ENCODE measurements at regions not wholly inside any gene's neighbourhood (a gene's known extent, or its start where the extent isn't known, plus 50 kb on each side); places are given as distances from the start of the nearest gene placed in this dataset.

DNA sequence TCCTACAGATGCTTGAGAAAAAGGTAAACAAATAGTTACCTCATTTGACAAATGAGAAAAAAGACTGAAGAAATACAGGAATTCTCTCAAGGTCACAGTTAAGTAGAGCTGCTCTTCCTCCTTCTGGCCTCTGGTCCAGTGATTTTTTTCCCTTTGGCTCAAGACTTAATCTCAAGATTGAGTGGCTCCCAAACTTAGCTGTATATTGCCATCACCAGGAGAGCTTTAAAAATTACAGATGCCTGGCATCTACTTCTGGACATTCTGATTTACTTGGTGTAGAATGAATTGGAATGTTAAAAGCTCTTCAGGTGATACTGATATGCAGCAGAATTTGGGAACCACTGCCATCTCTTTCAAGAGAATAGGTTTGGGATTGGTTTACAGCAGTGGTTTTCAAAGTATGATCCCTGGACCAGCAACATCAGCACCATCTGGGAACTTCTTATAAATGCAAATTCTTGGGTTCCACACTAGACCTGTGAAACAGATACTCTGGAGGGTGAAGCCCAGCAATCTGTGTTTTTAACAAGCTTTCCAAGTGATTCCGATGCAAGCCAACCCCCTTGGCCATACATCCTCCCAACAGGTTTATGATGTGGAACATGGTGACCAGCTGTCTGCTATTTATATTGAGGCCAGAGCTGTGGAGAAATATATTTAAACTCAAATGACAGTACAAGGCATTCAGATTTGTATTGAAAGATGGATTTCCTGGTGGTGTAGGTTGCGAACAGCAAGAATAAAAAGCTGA lies 333.0 kb upstream of the RARB start:
- no peak for DNase-seq (ENCODE audit: low read depth in 2 of 2)

DNA sequence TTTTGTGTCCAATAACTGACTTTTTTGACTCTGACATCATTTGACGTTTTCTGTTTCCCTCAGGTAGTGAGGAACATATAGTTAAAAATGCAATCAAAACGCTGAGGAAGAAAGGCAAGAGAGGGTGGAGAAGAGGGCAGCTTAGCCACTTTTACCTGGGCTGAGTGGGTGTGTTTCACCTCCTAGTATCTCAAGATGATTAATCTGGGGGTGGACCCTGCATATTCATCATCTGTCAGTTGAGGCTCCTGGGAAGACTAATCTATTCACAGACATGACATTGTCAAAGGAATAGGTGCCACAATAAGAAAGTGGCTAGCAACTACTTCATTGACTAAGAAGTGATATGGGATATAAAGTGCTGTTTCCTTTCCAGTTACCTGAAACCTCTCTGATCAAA lies 331.5 kb upstream of the RARB start:
- DNase-seq (ENCODE audit: low read depth in 2 of 2) = no peak

DNA sequence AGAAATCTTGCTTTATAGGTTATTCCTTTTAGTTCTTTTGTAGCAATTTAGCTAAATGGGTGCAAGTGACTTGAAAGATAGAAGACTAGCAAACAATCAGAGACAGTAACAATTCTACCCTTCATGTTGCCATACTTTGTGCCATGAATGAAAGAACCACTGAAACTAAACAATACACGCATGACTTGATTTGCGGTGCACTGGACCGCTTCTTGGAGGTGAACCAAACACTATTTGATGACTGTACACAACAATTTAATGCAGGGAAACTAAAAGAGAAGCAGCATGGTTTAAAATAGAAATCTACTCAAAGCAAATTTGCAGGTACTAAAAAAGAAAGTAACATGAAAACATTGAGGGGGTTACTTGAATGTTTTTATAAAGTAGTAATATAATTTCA lies 331.0 kb upstream of the RARB start:
- DNase-seq (ENCODE audit: low read depth in 2 of 2) = no peak

DNA sequence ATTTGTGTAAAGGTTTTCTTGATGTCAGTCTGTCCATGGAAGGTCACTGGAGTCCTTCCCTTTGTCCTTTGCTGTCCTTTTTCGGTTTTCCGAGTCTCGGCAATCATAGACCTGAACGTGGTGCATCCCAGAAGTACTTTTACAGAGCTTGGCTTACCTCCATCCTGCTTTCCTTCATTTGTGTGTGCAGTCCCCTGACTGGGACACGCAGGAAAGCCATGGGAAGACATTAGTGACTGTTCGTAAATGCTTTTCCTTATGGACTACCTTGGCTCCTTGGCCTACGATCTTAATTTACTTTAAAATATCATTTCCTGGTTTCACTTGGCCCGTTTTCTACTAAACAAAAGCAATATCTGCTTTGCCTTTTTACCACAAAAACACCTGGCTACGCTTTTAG lies 328.4 kb upstream of the RARB start:
- DNase-seq (ENCODE audit: low read depth in 2 of 2) = no peak

DNA sequence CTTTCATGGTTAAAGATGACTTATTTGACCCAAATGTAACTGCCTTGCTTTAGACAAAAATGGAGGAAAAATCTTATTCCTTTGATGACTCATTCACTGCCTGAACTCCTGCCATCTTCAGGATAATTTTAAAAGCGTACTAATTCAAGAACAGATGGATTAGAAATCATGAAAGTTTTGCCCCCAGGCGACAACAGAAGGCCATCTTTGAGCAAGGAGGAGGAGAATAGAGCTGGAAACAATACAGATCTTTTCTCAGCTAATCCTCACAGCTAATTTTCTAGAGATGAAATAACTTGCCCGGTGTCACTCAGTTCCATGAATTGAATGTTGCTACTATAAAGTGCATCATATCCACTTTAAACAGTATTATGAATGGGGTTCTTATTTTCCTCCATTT lies 324.7 kb upstream of the RARB start:
- no peak for DNase-seq (ENCODE audit: low read depth in 2 of 2)

DNA sequence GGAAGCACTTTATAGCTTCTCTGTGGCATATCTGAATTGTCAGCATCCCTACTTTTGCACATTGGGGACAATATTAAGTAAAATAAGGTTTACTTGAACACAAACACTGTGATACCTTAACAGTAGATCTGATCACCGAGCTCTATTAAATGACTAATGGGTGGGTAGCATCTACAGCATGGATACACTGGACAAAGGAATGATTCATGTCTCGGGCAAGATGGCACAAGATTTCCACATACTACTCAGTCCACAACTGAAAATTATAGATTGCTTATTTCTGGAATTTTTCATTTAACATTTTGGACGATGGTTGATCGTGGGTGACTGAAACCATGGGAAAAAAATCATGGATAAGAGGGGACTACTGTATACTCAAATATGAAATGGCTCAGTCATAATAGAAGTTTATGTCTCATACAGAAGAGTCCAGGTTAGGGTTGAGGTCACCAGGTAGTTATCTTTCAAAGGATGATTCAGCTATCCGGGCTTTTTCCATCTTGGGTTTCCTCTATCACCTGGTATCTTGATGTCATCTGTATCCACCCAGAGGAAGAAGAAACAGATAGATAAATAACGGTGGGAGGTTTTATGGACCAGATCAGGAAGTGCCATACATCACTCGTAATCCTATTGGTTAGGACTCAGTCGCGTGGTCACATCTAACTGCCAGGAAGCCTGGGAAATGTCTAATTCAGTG lies 320.0 kb upstream of the RARB start:
- DNase-seq (ENCODE audit: low read depth in 2 of 2) = no peak

DNA sequence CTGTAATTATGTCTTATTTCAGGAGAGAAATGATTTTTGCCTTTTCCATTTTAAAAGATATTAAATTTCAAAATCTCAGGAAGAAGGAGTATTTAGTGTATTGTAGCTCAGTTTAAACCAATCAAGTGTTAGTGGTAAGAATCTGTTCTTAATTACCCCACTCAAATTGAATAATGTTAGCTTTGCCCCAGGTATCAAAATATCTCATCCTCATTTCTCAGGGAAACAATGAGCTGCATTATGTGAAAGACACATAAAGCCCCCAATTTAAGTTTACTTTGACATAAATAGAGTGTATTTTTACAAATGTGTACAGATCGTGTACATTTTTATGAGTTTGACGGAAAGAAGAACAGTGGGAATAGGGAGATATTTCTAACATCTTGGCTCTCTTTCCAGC lies 317.4 kb upstream of the RARB start:
- DNase-seq (ENCODE audit: low read depth in 2 of 2) = no peak

DNA sequence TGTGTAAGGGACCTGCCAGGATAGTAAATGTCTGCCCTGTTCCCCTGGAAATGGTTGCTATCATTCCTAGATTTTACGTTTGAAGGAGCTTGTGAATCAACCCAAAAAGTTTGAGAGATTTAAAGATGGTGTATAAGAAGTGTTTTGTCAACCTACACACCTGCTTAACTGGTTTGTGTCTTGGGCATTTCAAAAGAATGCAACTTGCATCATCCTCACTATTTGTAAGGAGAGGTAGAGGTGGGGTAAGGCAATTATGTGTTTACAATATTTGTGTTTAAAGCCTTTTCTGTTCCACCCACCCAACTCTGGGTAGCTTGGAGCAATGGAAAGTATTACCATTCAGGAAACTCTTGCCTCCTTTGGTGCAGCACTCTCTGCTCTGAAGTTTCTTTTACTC lies 314.2 kb upstream of the RARB start:
- DNase-seq (ENCODE audit: low read depth in 2 of 2) = no peak

DNA sequence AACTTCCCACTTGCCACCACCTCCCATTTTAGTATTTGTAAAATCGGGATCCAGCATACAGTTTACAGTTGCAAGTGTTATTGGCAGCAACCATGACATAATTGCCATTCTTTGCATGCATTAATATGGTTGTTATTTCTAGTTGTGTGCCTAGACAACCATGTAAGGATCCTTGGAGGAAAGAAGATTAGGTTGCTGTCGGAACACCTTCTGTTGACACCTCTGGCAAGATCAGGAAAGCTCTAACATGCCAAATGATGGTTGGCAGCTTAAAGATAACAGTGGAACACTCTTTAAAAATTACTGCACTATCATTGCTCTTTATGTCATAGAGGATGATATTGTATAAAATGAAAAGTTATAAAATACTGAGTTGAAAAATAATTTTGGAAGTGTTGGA lies 313.5 kb upstream of the RARB start:
- DNase-seq (ENCODE audit: low read depth in 2 of 2) = no peak

DNA sequence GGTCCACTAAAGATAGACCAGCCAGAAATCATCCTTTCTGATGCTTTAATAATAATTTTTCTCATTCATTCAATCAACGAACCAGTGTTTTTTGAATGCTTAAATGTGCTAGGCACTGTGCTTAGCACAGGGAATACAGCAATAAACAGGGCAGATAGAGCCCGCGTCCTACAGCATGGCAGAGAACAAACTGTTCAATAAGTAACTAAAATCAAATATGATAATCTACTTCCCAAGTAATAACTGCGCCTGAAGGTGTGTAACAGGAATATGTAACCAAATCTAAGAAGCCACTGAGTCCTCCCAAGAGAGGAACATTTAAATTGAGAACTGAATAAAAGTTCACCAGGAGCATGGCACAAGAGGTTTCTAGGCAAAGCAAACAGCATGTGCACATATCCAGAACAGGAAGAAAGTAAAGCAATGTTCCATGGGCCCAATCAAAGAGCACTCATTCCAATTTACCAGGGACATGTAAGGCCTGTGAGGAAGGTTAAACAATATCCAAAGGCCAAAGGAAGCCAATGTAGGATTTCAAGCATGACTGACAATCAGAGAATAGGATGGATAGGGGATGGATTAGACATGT lies 311.0 kb upstream of the RARB start:
- no peak for DNase-seq (ENCODE audit: low read depth in 2 of 2)

DNA sequence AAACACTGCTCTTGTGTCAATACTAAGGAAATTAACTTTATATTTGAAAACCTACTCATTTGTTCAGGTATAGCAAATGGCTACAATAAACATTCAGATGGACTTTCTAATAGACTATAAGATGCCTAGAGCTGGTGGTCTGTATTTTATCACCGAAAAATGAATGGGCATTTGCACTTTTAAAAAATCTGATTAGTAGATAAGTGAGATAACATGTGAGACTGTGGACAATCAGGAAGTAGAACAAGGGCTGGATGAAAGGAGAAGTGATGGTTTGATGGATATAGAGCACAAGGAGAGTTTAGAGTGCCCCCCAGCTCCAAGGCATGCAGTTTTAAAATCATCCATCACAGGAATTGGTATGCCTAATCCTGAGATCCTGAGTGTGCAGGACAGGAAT lies 308.4 kb upstream of the RARB start:
- no peak for DNase-seq (ENCODE audit: low read depth in 2 of 2)

DNA sequence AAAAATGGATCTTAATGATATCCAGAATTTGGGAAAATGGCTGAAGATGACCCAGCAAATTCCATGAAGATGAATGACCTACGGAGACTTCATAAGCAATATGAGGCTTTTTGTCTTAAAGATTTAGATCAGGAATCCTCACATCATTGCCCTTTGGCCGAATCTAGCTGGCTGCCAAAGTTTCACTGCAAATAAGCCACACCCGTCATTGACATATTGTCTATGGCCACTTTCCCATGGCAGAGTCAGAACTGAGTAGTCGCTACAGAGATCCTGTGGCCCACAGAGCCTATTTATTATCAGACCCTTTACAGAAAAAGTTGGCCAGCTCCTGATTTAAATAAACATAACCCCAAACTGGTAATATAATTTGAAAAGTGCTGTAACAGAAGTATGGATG lies 307.4 kb upstream of the RARB start:
- no peak for DNase-seq (ENCODE audit: low read depth in 2 of 2)

DNA sequence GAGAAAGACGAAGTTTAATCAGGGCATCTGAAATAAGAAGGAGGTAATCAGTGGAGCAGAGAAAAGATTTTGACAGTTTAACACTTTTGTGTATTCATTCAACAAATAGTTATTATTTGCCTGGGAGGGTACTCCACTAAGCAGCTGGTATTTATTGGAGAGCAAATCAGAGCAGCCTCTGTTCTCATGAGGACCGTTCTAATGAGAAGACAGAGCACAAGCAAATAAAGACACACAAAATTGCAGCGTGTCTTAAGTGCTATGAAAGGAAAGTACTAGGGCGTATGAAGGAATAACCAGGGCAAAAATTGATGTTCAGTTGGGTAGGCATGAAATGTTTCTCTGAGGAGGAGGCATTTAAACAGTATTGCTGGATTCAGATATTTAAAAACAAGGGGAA lies 302.9 kb upstream of the RARB start:
- DNase-seq (ENCODE audit: low read depth in 2 of 2) = no peak

DNA sequence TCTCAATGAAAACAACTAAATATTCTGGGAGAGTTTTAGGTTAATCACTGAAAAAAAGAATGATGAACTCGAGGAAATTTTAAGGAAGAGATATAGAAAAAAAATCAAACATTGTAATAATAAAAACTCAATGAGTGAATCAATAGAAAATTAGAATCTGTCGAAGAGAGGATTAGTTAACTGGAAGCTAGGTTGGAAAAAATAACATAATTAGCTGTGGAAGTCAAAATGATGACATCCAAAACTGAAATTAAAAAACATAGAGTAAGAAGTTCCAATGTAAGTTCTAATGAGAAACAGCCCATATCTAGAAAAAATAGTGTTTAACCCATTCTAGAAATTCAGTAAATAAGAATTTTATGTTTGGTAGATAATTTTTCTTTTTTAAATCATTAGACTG lies 299.3 kb upstream of the RARB start:
- no peak for DNase-seq (ENCODE audit: low read depth in 2 of 2)

DNA sequence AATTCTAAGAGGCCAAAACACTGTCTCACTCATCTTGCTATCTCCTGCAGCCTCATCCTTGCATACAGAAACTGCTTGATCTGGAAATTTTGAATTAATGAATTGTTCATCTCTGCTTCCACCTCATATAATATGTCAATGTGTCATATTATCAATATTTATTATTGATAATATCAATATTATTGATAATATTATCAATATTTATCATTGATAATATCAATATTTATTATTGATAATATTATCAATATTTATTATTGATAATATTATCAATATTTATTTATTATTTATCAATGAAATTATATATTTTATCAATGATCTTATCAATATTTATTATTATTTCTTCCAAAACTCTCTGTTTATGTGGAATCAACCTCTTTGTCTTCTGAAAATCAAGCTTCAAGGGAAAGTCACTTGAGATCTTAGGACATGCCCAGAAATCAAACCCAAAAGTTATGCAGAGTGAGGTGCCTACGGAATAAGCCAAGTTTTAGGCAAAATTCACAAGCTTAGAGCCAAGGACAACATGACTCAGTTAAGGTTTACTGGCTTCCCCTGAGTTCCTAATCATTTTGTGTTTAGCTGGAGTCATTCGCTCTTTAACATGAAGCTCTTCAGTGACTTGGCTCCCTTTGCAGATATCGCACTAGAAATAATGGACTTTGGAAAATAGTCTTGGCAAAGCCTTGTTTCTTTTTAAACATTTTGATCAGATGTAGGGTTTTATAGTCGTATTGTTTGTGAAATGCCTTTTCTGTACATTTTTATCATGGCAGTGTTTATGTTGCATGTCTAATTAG lies 297.1 kb upstream of the RARB start:
- DNase-seq (ENCODE audit: low read depth in 2 of 2) = no peak

DNA sequence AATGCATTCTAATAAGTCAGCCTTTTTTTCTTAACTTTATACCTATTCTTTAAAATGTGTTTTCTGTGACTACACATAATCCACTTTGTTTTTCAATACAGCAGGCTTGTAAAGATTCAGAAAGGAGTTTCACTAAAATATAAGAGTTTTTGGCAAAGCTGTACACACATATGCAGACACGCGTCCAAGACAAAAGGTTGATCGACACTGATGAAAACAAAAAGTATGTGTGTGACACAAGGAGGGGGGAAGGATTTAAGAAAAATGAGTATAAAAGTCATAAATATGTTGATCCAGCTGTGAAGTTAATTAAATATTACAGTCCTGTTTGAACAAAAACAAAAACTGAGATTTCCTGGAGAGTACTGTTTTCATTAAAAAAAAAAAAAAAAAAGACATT lies 294.5 kb upstream of the RARB start:
- DNase-seq (ENCODE audit: low read depth in 2 of 2) = no peak

DNA sequence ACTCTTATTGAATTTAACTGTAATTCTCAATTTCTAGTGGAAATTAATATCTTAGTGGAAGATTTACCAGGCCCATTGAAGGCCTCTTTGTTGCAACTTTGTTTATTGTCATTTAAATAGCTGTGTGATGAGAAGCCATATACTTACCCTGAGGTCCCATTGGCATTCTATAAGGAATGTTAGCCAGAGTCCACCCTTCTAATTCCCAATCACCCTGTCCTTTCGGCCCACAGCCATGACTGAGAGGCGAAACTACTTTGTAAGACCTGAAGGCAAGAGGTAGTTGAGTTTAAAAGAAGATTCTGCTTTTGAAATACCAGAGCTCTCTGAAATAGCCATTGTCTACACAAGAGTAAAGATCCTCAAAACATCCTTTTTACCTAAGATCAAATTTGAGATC lies 290.5 kb upstream of the RARB start:
- DNase-seq (ENCODE audit: low read depth in 2 of 2) = no peak

DNA sequence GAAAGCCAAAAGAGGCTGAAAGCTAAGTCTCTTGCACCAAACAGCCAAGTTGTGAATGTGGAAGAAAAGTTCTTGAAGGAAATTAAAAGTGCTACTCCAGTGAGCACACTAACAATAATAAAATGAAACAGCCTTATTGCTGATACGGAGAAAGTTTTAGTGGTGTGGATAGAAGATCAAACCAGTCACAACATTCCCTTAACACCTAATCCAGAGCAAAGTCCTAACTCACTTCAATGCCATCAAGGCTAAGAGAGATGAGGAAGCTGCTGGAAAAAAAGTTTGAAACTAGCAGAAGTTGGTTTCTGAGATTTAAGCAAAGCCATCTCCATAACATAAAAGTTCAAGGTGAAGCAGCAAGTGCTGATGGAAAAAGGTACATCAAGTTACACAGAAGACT lies 288.8 kb upstream of the RARB start:
- no peak for DNase-seq (ENCODE audit: low read depth in 2 of 2)

DNA sequence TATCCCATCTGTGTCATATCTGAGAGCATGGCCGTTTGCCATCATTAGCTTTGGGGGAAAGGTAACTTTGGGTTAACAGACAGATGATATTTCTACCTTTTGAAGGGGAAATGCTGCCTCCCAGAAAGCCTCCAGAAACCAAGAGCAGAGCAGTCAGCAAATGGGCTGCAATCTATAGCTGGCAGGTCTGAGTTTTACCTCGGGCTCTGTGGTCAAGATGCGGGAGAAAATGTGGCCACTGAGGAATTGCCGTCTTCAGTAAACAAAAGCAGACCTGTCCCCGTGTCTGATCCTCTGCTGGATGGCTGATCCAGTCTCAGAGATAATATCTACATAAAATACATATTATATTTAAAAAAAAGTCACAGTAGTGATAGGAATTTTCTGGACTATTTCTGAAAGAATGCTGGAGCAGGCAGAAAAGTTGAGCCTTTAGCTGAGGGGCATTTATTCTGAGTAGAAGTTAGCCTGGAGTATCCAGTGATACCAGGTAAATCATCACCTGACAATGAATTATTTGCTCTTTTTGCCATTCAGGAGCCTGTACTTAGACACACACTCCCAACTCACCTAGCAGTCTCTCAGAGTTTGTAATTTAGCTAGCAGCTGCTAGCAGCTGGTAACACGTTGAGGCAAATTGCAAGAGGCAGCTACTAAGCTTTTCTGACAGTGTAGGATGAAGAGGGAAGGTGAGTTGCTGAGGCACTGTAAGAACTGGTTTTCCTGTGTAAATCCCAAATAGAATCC lies 285.3 kb upstream of the RARB start:
- no peak for DNase-seq (ENCODE audit: low read depth in 2 of 2)

DNA sequence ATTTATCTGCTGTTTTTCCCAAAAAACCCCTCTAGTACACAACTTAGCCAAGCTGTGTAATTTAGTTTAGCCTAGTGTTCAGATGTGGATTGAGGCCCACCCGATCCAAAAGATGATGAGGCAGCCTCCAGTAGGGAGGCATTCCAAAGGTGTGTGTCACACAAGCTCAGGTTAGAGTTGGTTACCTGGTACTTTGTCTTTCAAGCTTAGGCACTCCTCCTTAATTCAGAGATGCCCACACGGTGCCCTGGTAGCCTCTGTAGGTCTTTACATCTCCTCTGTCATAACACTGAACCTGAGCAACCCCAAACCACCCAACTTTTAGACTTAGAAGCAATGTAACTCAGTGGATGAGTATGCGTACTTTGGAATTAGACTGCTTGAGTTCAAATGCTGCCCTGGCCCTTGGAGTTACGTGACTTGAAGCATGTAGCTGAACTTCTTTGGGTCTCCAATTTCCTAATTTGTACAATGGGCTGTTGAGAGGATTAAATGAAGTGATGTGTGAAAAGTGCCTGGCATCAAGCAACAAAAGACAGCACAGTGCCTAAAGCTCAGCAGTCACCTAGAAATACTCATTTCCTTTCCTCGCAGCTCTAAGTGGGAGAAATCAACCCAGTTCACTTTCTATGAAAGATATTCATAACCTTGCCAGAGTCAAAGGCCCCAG lies 284.6 kb upstream of the RARB start:
- no peak for DNase-seq (ENCODE audit: low read depth in 2 of 2)

DNA sequence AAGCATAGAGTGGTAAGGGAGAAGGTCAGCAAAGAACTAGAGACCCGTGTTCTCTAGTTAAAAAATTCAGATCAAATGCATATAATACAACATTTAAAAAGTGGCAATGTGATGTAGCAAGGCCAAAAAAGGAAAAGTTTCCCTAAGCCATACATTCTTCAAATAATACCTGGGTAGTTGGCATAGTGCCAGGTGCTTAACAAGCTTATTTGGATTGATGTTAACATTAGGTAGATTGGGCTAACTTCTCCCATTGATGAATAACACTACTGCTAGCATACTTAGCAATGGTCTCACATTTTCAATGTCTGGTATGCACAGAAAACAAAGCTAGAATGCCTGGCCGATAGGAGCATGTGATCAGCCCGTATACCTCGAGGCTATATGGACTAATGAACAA lies 283.6 kb upstream of the RARB start:
- DNase-seq (ENCODE audit: low read depth in 2 of 2) = no peak

Data from stimulated activated CD8-positive, alpha-beta memory T cell treated with anti-CD3 and anti-CD28 coated beads, Interleukin-7, amount 100 ng/mL, for 4 hours (primary cell).